HCT116 (cell line): ENCODE measurements at regions not wholly inside any gene's neighbourhood (a gene's known extent, or its start where the extent isn't known, plus 50 kb on each side); places are given as distances from the start of the nearest gene placed in this dataset.

Experiments used
- ATAC-seq: fragments of 200-7000 bp; cut with Tn5 transposase; 2 replicates; pipeline ENCODE4 v1.9.1; 2020; ENCODE audit warnings: mild to moderate bottlenecking, moderate library complexity
- BruUV-seq: library from RNA; stranded (reverse); fragments of 400-500 nt; replicated peaks from 2 replicates; lab custom pipeline; 2021; lab: Mats Ljungman, UMichigan
- CTCF ChIA-PET: fragments of 300-600 bp; sonication (Branson Sonifier 250); formaldehyde crosslinking; loops from one replicate; lab custom pipeline; 2021; ENCODE audit warnings: antibody characterized with exemption; lab: Charles Lee
- POLR2A ChIA-PET: fragments of 300-600, 350-600 bp; sonication (Branson Sonifier 250); formaldehyde crosslinking; loops from one replicate; lab custom pipeline; 2021; ENCODE audit warnings: antibody characterized with exemption; lab: Charles Lee
- RAD21 ChIA-PET, 2 experiments: fragments of 300-600 bp; sonication (Branson Sonifier 250); formaldehyde crosslinking; loops; one replicate each; lab custom pipeline; 2023; ENCODE audit warnings: low total read pairs in 2 of 2; ENCODE audit not compliant: uncharacterized antibody in 2 of 2, unreplicated experiment in 2 of 2, low non-redundant PET in 1 of 2; lab: Charles Lee
- DNase-seq: peaks from one replicate; pipeline ENCODE4 v3.0.0-alpha.2; 2010; ENCODE audit warnings: low read depth, low spot score
- H2AFZ ChIP-seq: fragments of 200-600 bp; shearing (Covaris generic), sonication (generic); 2 replicates; pipeline ENCODE4 v1.6.1; 2017; ENCODE audit warnings: low read depth, mixed run types, mixed read lengths, antibody characterized with exemption, low read length; ENCODE audit not compliant: poor library complexity, severe bottlenecking
- H3K27ac ChIP-seq: 2 replicates; pipeline ENCODE4 v1.5.1; 2012; ENCODE audit warnings: low read depth, low read length
- H3K27me3 ChIP-seq: fragments of 200-600 bp; sonication (generic); 2 replicates; pipeline ENCODE4 v1.6.1; 2016; ENCODE audit warnings: mixed run types, low read length, mixed read lengths; ENCODE audit not compliant: insufficient read depth
- H3K36me3 ChIP-seq, 2 experiments: fragments of 200-500 bp in 1 of 2; fragments of 200-600 bp in 1 of 2; sonication (Bioruptor generic) in 1 of 2; sonication (generic) in 1 of 2; 2 replicates each; pipeline versions ENCODE4 v1.5.1 to v1.6.1; 2014 to 2016; ENCODE audit warnings: low read length in 2 of 2, inconsistent platforms in 1 of 2, mixed read lengths in 1 of 2, mixed run types in 1 of 2; ENCODE audit not compliant: insufficient read depth in 2 of 2, control insufficient read depth in 1 of 2
- H3K4me1 ChIP-seq, 2 experiments: fragments of 200-600 bp in 1 of 2; sonication (generic) in 1 of 2; 2 replicates each; pipeline versions ENCODE4 v1.5.1 to v1.6.1; 2012 to 2017; ENCODE audit warnings: low read length in 2 of 2, inconsistent platforms in 1 of 2, mild to moderate bottlenecking in 1 of 2, mixed read lengths in 1 of 2, mixed run types in 1 of 2, moderate library complexity in 1 of 2; ENCODE audit not compliant: insufficient read depth in 2 of 2, control insufficient read depth in 1 of 2
- H3K4me2 ChIP-seq: fragments of 200-600 bp; sonication (generic); 2 replicates; pipeline ENCODE4 v1.6.1; 2017; ENCODE audit warnings: mixed run types, low read length, mixed read lengths
- H3K4me3 ChIP-seq, 2 experiments: fragments of 200-600 bp in 1 of 2; sonication (generic) in 1 of 2; replicated peaks in 1 of 2; 2 replicates each; pipeline ENCODE4 v1.5.1; 2011 to 2016; ENCODE audit warnings: low read length in 2 of 2, control low read depth in 1 of 2, low read depth in 1 of 2, mild to moderate bottlenecking in 1 of 2, mixed read lengths in 1 of 2, mixed run types in 1 of 2
- H3K79me2 ChIP-seq: fragments of 200-600 bp; sonication (generic); 2 replicates; pipeline ENCODE4 v1.6.1; 2017; ENCODE audit warnings: mild to moderate bottlenecking, mixed run types, low read length, moderate library complexity, mixed read lengths; ENCODE audit not compliant: insufficient read depth
- H3K9ac ChIP-seq: fragments of 200-600 bp; sonication (generic); 2 replicates; pipeline ENCODE4 v1.6.1; 2016; ENCODE audit warnings: low read length, mixed read lengths
- H3K9me2 ChIP-seq: fragments of 200-600 bp; sonication (generic), shearing (Covaris generic); 2 replicates; pipeline ENCODE4 v1.6.1; 2017; ENCODE audit warnings: mixed run types, mild to moderate bottlenecking, moderate library complexity; ENCODE audit not compliant: insufficient read depth
- H3K9me3 ChIP-seq, 2 experiments: fragments of 200-500 bp in 1 of 2; fragments of 200-600 bp in 1 of 2; sonication (Bioruptor generic) in 1 of 2; sonication (generic) in 1 of 2; 2 replicates each; pipeline ENCODE4 v1.6.1; 2014 to 2017; ENCODE audit warnings: low read length in 2 of 2, mixed read lengths in 2 of 2, inconsistent platforms in 1 of 2, low read depth in 1 of 2, mild to moderate bottlenecking in 1 of 2, mixed run types in 1 of 2, moderate library complexity in 1 of 2; ENCODE audit not compliant: control insufficient read depth in 1 of 2, insufficient read depth in 1 of 2
- H4K20me1 ChIP-seq: fragments of 200-600 bp; sonication (generic), shearing (Covaris generic); 2 replicates; pipeline ENCODE4 v1.6.1; 2017; ENCODE audit warnings: mixed run types, mild to moderate bottlenecking, moderate library complexity; ENCODE audit not compliant: insufficient read depth
- ATF3 ChIP-seq: IDR thresholded peaks from 2 replicates; pipeline ENCODE4 v1.6.1; 2012
- CBX3 ChIP-seq: IDR thresholded peaks from 2 replicates; pipeline ENCODE4 v1.6.1; 2012; ENCODE audit warnings: low read depth
- CEBPB ChIP-seq: IDR thresholded peaks from 2 replicates; pipeline ENCODE4 v1.6.1; 2012; ENCODE audit warnings: low read depth
- CTCF ChIP-seq, 3 experiments: fragments of 200-600 bp in 1 of 3; sonication (generic) in 1 of 3; IDR thresholded peaks in 2 of 3; conservative IDR thresholded peaks in 1 of 3; 2 replicates each; pipeline ENCODE4 v1.5.1; 2012 to 2017; ENCODE audit warnings: low read depth in 2 of 3, low read length in 2 of 3, antibody characterized with exemption in 1 of 3, borderline replicate concordance in 1 of 3, control low read depth in 1 of 3, mild to moderate bottlenecking in 1 of 3, mixed read lengths in 1 of 3, mixed run types in 1 of 3, moderate library complexity in 1 of 3; ENCODE audit not compliant: insufficient read depth in 1 of 3
- EGR1 ChIP-seq: IDR thresholded peaks from 2 replicates; pipeline ENCODE4 v1.6.1; 2012; ENCODE audit warnings: low read depth
- EZH2phosphoT487 ChIP-seq: fragments of 200-600 bp; IDR thresholded peaks from 2 replicates; pipeline ENCODE4 v1.6.1; 2018; ENCODE audit warnings: antibody characterized with exemption, borderline replicate concordance
- FOSL1 ChIP-seq: IDR thresholded peaks from 2 replicates; pipeline ENCODE4 v1.6.1; 2012; ENCODE audit warnings: low read depth
- JUND ChIP-seq: IDR thresholded peaks from 2 replicates; pipeline ENCODE4 v1.6.1; 2012
- POLR2A ChIP-seq: IDR thresholded peaks from 2 replicates; pipeline ENCODE4 v1.7.0; 2011; ENCODE audit warnings: borderline replicate concordance; ENCODE audit not compliant: insufficient read depth, insufficient read length; ENCODE audit errors: extremely low read depth
- POLR2AphosphoS5 ChIP-seq: IDR thresholded peaks from 2 replicates; pipeline ENCODE4 v1.6.1; 2011; ENCODE audit warnings: mild to moderate bottlenecking, low read depth, low read length, moderate library complexity
- SP1 ChIP-seq: IDR thresholded peaks from 2 replicates; pipeline ENCODE4 v1.6.1; 2012; ENCODE audit warnings: low read depth
- SRF ChIP-seq: IDR thresholded peaks from 2 replicates; pipeline ENCODE4 v1.6.1; 2012; ENCODE audit warnings: low read depth
- ZBTB33 ChIP-seq: IDR thresholded peaks from 2 replicates; pipeline ENCODE4 v1.6.1; 2011; ENCODE audit warnings: mild to moderate bottlenecking, low read length, moderate library complexity; ENCODE audit not compliant: insufficient replicate concordance; ENCODE audit errors: extremely low read depth
- ZFX ChIP-seq: fragments of 450-650 bp; IDR thresholded peaks from 2 replicates; pipeline ENCODE4 v1.6.1; 2017
- ZNF274 ChIP-seq: fragments of 200-500 bp; sonication (Bioruptor generic); IDR thresholded peaks from 2 replicates; pipeline ENCODE4 v1.6.1; 2014; ENCODE audit warnings: mild to moderate bottlenecking, low read depth, low read length, inconsistent platforms
- intact Hi-C: fragments of 100-400 bp; cut with micrococcal nuclease; formaldehyde crosslinking; loops from 2 replicates; pipeline ENCODE4 v1.10.0; 2022

- TF ChIP-seq ZBTB33, result no peak
- TF ChIP-seq POLR2A, result no peak
- no peak for TF ChIP-seq SRF
- TF ChIP-seq ZFX, result no peak
- TF ChIP-seq, all 23 proteins: peak for 0
Measured at GRCh38 chr6:149259753-149260152, 57.8 kb upstream of the TAB2 start (continued).

- no peaks in the 10 kb centered on the region for H3K36me3 ChIP-seq
- RAD21 ChIA-PET, result no interaction called here
- no peak for TF ChIP-seq EGR1
- no peak for TF ChIP-seq FOSL1
- no peak for TF ChIP-seq CEBPB
- TF ChIP-seq CTCF (IDR thresholded peaks at IDR 0.05 in 2 of 3, conservative IDR thresholded peaks at IDR 0.05 in 1 of 3; ENCODE audit: borderline replicate concordance in 1 of 3, insufficient read depth in 1 of 3, low read depth in 2 of 3, low read length in 2 of 3), result no peak
- TF ChIP-seq SP1, result no peak
- no peak for TF ChIP-seq ZNF274
- no peak for TF ChIP-seq ATF3
- no peak for TF ChIP-seq CBX3
- no peak for TF ChIP-seq EZH2phosphoT487
- no peak for TF ChIP-seq POLR2AphosphoS5
- no peak for TF ChIP-seq JUND
- CTCF ChIA-PET, result no interaction called here
- H2AFZ ChIP-seq, result no peak overlapping the region
- H3K9ac ChIP-seq, result no peak overlapping the region
- no peak overlapping the region for H3K4me2 ChIP-seq
- H3K9me3 ChIP-seq, result no peaks in the 10 kb centered on the region
- intact Hi-C loops, result no loop called here
- POLR2A ChIA-PET, result no interaction called here
- no peak for DNase-seq
- ATAC-seq, result no peak
- H3K27me3 ChIP-seq, result no peaks in the 10 kb centered on the region
- no peaks in the 10 kb centered on the region for H3K4me1 ChIP-seq
- no peaks in the 10 kb centered on the region for H3K9me2 ChIP-seq
- no peaks in the 10 kb centered on the region for H4K20me1 ChIP-seq
- H3K79me2 ChIP-seq, result no peaks in the 10 kb centered on the region
- H3K27ac ChIP-seq, result no peak overlapping the region
- no peak overlapping the region for H3K4me3 ChIP-seq
- no TSS peak for BruUV-seq
Measured at GRCh38 chr6:149260214-149260874, 57.2 kb upstream of the TAB2 start.
